Esophagus muscularis mucosa (tissue), 4 donors: ENCODE measurements at regions not wholly inside any gene's neighbourhood (a gene's known extent, or its start where the extent isn't known, plus 50 kb on each side); places are given as distances from the start of the nearest gene placed in this dataset.

Source experiments
- EP300 ChIP-seq: sonication (generic); formaldehyde crosslinking; IDR thresholded peaks from one replicate; pipeline ENCODE4 v1.6.1; 2017; ENCODE audit warnings: antibody characterized with exemption
- POLR2A ChIP-seq: fragments of 450-650 bp; IDR thresholded peaks from one replicate; pipeline ENCODE4 v1.6.1; 2017; ENCODE audit warnings: antibody characterized with exemption, moderate library complexity, mild to moderate bottlenecking, low read depth
- TF ChIP-seq, protein P1 (sequence below), 3 experiments: fragments of 200-600 bp in 2 of 3; fragments of 450-650 bp in 1 of 3; sonication (generic) in 2 of 3; IDR thresholded peaks; one replicate each; pipeline ENCODE4 v1.5.1; 2017 to 2019; ENCODE audit warnings: antibody characterized with exemption in 3 of 3, mild to moderate bottlenecking in 2 of 3, moderate library complexity in 1 of 3

DNA sequence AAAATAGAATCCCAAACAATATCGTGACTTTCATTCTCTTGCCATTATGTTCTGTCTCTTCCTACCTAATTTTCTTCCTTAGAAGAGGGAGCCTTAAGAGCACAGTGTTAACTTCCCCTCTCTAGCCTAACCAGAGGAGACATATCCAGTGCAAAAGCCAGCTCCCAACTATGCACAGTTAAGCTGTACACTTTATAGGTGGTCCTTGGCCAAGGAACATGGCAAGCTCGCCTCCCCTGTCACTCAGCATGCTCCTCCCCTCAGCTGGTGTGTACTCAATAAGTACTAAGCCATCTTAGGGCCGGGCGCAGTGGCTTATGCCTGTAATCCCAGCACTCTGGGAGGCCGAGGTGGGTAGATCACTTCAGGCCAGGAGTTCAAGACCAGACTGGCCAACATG, 255.1 kb upstream of the TMPO start:
- TF ChIP-seq, protein P1, sequence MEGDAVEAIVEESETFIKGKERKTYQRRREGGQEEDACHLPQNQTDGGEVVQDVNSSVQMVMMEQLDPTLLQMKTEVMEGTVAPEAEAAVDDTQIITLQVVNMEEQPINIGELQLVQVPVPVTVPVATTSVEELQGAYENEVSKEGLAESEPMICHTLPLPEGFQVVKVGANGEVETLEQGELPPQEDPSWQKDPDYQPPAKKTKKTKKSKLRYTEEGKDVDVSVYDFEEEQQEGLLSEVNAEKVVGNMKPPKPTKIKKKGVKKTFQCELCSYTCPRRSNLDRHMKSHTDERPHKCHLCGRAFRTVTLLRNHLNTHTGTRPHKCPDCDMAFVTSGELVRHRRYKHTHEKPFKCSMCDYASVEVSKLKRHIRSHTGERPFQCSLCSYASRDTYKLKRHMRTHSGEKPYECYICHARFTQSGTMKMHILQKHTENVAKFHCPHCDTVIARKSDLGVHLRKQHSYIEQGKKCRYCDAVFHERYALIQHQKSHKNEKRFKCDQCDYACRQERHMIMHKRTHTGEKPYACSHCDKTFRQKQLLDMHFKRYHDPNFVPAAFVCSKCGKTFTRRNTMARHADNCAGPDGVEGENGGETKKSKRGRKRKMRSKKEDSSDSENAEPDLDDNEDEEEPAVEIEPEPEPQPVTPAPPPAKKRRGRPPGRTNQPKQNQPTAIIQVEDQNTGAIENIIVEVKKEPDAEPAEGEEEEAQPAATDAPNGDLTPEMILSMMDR (IDR thresholded peaks at IDR 0.05) = no peak
- TF ChIP-seq POLR2A (no peak), EP300 (no peak)
